ENCODE measurements at regions not wholly inside any gene's neighbourhood (a gene's known extent, or its start where the extent isn't known, plus 50 kb on each side); places are given as distances from the start of the nearest gene placed in this dataset.

DNA sequence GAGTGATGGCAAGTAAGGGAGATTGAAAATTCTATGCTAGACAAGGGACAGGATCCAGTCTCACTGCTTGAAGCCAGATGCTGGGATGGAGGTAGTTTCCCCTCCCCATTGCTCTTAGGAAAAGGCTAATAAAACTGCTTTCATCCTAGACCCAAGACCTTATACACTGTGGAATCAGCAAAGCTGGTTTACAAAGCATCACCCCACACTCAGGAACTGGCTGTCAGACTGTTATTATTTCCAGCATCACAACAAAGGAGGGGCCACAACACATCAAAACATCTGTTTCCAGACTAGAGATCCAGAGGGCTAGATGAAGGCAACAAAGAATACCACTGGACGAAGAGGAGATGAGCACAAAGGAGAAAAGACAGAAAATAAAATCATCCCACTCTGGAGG, 364.6 kb upstream of the PTGER4 start:
- TF ChIP-seq, protein P1, sequence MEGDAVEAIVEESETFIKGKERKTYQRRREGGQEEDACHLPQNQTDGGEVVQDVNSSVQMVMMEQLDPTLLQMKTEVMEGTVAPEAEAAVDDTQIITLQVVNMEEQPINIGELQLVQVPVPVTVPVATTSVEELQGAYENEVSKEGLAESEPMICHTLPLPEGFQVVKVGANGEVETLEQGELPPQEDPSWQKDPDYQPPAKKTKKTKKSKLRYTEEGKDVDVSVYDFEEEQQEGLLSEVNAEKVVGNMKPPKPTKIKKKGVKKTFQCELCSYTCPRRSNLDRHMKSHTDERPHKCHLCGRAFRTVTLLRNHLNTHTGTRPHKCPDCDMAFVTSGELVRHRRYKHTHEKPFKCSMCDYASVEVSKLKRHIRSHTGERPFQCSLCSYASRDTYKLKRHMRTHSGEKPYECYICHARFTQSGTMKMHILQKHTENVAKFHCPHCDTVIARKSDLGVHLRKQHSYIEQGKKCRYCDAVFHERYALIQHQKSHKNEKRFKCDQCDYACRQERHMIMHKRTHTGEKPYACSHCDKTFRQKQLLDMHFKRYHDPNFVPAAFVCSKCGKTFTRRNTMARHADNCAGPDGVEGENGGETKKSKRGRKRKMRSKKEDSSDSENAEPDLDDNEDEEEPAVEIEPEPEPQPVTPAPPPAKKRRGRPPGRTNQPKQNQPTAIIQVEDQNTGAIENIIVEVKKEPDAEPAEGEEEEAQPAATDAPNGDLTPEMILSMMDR (IDR thresholded peaks at IDR 0.05): no peak
- no peak for TF ChIP-seq POLR2A (IDR thresholded peaks at IDR 0.05)
- no peak for TF ChIP-seq POLR2AphosphoS5 (IDR thresholded peaks at IDR 0.05)

All from transverse colon (tissue), 4 donors.